Right ventricle myocardium inferior (tissue), 1 donor: ENCODE measurements at regions not wholly inside any gene's neighbourhood (a gene's known extent, or its start where the extent isn't known, plus 50 kb on each side); places are given as distances from the start of the nearest gene placed in this dataset.

Source experiments
- ATAC-seq: fragments of 200-7000 bp; cut with Tn5 transposase; one replicate; pipeline ENCODE4 v1.9.1; 2020; ENCODE audit warnings: mild to moderate bottlenecking, moderate library complexity
- DNase-seq: peaks from one replicate; pipeline ENCODE4 v3.0.0; 2021; ENCODE audit errors: missing footprints
- intact Hi-C: fragments of 100-400 bp; cut with DNase I; formaldehyde crosslinking; loops from one replicate; pipeline ENCODE4 v1.11.0; 2022
- donor health status: DM: no; HTN: yes; CAD: no; lungs with severe emphysema.

GRCh38 chr1:232381394-232382100, 248.4 kb downstream of the SIPA1L2 start:
- ATAC-seq (no peak), DNase-seq (no peak)
- intact Hi-C loops = no loop called here

GRCh38 chr1:232380596-232380995, 249.3 kb downstream of the SIPA1L2 start:
- no peak for DNase-seq
- no peak for ATAC-seq
- intact Hi-C loops = no loop called here

- no peak for ATAC-seq
- no peak for DNase-seq
- intact Hi-C loops = no loop called here
Observed at GRCh38 chr1:232380131-232380530, 249.8 kb downstream of the SIPA1L2 start.

GRCh38 chr1:232379063-232379434, 250.9 kb downstream of the SIPA1L2 start:
- intact Hi-C loops = loop anchor here (5.0 kb wide), 1 partner anchor 57 kb away; no protein-coding TSS in a partner anchor
- ATAC-seq (no peak), DNase-seq (no peak)

- intact Hi-C loops = loop anchor here (5.0 kb wide), 1 partner anchor 56 kb away; no protein-coding TSS in a partner anchor
- peak; percentile 43 for ATAC-seq
- DNase-seq = no peak
Observed at GRCh38 chr1:232378266-232379062, 251.5 kb downstream of the SIPA1L2 start.

GRCh38 chr1:232377494-232377770, 252.5 kb downstream of the SIPA1L2 start:
- intact Hi-C loops = loop anchor here (5.0 kb wide), 1 partner anchor 55 kb away; no protein-coding TSS in a partner anchor
- ATAC-seq = no peak
- DNase-seq = no peak

- intact Hi-C loops = loop anchor here (5.0 kb wide), 1 partner anchor 55 kb away; no protein-coding TSS in a partner anchor
- DNase-seq (no peak), ATAC-seq (peak; percentile 70)
Observed at GRCh38 chr1:232376632-232377493, 253.1 kb downstream of the SIPA1L2 start.

GRCh38 chr1:232372841-232373440, 257.0 kb downstream of the SIPA1L2 start:
- intact Hi-C loops = no loop called here
- ATAC-seq (no peak), DNase-seq (no peak)

- intact Hi-C loops = no loop called here
- DNase-seq (no peak), ATAC-seq (no peak)
Observed at GRCh38 chr1:232372431-232372830, 257.5 kb downstream of the SIPA1L2 start.

- ATAC-seq = peak; percentile 83
- intact Hi-C loops = no loop called here
Observed at GRCh38 chr1:232369451-232370296, 260.3 kb downstream of the SIPA1L2 start.

GRCh38 chr1:232368821-232369321, 261.1 kb downstream of the SIPA1L2 start:
- intact Hi-C loops = no loop called here
- DNase-seq (no peak), ATAC-seq (no peak)

More at GRCh38 chr1:232369451-232370296, 260.3 kb downstream of the SIPA1L2 start:
- DNase-seq = no peak

GRCh38 chr1:232367293-232367692, 262.6 kb downstream of the SIPA1L2 start:
- DNase-seq (no peak), ATAC-seq (no peak)
- intact Hi-C loops = no loop called here

- DNase-seq (no peak), ATAC-seq (no peak)
- intact Hi-C loops = no loop called here
Observed at GRCh38 chr1:232364654-232365382, 265.1 kb downstream of the SIPA1L2 start.

- intact Hi-C loops = no loop called here
- no peak for ATAC-seq
- no peak for DNase-seq
Observed at GRCh38 chr1:232363008-232363407, 266.9 kb downstream of the SIPA1L2 start.

GRCh38 chr1:232357416-232357815, 272.5 kb downstream of the SIPA1L2 start:
- no peak for ATAC-seq

GRCh38 chr1:232355162-232356006, 274.5 kb downstream of the SIPA1L2 start:
- DNase-seq (no peak), ATAC-seq (peak; percentile 43)
- intact Hi-C loops = no loop called here

More at GRCh38 chr1:232357416-232357815, 272.5 kb downstream of the SIPA1L2 start:
- intact Hi-C loops = no loop called here
- DNase-seq = no peak
